GM18861 (cell line): ENCODE measurements at regions not wholly inside any gene's neighbourhood (a gene's known extent, or its start where the extent isn't known, plus 50 kb on each side); places are given as distances from the start of the nearest gene placed in this dataset.

Experiments
- ATAC-seq: cut with Tn5 transposase; IDR thresholded peaks from one replicate; pipeline ENCODE4 v1.9.1; 2021; ENCODE audit not compliant: unreplicated experiment

DNA sequence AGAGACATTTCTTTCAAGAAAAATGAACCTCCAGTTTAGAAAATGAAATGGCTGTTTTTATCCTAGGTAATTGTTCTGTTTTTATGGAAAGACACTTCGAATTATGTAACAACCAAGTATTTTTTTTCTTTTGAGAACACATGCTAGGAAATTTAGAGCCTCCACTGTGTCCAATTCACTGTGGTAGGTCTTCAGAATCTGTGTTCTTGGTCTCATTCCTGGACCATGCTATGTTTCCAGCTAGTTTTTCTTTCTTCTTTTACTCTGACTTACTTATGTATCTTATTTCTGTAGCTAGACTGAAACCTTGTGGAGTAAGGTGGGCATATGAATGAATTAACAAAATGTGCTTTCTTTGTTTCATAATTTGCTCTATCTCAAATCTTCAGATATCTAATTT is 391.7 kb upstream of the KLHL29 start:
- ATAC-seq, result no peak

DNA sequence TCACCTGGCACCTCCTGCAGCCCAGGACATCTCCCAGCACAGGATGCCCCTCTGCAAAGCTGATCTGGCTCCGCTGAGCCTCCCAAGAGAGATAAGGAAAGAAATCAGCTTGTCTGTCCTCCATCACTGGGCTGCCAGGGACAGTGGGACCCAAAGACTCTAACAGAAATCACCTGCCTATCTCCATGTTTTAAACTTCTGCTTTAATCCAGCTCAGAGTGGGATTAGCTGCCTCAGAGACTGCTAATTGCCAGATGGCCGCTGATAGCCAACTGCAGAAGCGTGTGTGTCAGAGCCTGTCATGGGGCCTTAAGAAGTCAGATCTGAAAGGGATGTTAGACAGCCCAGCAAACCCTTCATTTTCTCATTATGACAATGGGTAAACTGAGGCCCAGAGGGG is 389.4 kb upstream of the KLHL29 start:
- ATAC-seq, result no peak

DNA sequence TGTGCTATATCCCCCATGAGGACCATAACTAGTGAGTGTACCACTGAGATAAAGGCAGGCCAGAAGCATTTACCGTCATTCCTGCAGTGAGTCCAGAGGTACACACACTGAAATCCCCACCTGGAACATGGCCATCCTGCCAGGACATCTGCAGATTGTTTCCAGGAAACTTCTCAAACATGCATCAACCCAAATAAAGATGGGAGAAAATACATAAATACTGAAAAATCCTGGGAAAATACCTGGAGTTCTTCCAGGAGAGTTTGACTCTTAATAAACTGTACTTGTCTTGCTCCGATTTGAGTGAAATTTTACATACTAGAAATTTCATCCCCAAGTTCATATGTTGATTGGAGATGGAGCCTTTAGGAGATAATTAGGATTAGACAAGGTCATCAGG is 388.1 kb upstream of the KLHL29 start:
- no peak for ATAC-seq

GRCh38 chr2:22998359-22998758 is 386.6 kb upstream of the KLHL29 start:
- ATAC-seq, result no peak

DNA sequence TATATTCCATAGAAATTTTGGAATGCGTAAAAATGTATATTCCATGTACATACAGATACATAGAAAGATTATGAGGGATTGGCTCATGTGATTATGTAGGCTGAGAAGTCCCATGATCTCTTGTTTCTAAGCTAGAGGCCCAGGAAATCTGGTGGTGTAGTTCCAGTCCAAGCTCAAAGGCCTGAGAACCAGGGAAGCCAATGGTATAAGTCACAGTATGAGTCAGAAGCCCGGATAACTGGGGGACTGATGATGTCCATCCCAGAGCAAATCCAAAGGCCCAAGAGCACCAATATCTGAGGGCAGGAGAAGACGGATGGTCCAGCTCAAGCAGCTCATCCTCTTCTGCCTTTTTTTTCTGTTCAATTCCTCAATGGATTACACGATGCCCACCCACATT is 385.0 kb upstream of the KLHL29 start:
- no peak for ATAC-seq

DNA sequence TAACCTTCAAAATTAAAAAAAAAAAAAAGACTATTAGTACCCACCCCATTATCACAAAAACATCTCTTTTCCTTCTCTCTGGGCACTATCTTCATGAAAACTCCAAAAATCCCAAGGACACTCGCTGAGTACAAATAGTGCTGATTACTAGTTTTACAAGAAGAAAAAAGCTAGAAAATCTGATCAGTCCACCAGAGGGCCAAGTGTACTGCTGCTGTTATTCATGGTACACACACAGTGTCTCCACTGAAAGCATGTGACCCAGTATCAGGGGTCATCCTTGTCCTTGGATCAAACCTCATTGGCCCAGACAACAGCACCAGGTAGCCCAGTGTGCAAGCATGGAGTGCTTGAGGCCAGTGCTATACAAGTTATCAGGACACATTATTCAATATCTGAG is 382.7 kb upstream of the KLHL29 start:
- no peak for ATAC-seq

DNA sequence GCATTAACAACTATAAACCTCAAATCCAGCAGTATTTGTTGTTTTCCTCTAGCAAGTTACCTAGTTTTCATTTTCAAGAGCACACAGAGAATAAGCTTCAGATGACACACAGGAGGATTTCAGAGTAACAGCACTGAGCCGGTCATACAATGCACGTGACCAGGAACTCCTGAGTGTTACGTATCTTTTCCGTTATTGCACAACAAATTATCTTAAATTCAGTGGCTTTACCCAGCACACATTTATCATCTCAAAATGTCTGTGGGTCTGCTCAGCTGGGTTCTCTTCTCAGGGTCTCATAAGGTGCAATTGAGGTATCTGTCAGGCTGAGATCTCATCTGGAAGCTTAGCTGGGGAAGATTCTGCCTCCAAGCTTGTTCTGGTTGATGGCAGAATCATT is 379.5 kb upstream of the KLHL29 start:
- no peak for ATAC-seq

DNA sequence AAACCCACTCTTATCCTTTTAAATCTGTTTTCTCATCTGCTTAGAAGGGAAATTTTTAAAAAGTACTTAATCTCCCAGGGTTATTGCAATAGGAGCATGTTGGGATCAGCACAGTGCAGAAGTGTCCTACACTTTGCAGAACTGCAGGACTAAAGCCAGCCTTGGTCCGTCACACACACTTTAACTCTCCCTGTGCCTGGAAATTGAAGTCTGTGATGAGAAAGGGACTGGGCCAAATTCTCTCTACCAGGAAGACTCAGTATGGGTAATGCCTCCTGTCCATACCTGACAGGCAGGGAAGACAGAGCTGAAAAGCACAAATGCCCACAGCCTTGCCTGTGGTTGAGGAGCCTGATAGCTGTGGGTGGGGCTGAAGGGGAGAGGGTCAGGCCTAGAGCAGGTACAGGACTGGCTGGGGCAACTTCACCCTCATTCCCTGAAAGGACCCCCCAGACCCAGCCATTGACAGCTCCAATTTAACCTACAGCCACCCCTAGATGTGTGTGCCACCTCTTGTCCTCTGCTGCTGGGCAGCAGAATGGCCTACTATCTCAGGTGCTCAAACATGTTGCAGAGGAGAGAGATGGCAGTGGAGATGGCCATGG is 377.2 kb upstream of the KLHL29 start:
- no peak for ATAC-seq

GRCh38 chr2:23008440-23008839 is 376.5 kb upstream of the KLHL29 start:
- ATAC-seq, result no peak

- no peak for ATAC-seq
Measured at GRCh38 chr2:23008951-23009350, 376.0 kb upstream of the KLHL29 start.

DNA sequence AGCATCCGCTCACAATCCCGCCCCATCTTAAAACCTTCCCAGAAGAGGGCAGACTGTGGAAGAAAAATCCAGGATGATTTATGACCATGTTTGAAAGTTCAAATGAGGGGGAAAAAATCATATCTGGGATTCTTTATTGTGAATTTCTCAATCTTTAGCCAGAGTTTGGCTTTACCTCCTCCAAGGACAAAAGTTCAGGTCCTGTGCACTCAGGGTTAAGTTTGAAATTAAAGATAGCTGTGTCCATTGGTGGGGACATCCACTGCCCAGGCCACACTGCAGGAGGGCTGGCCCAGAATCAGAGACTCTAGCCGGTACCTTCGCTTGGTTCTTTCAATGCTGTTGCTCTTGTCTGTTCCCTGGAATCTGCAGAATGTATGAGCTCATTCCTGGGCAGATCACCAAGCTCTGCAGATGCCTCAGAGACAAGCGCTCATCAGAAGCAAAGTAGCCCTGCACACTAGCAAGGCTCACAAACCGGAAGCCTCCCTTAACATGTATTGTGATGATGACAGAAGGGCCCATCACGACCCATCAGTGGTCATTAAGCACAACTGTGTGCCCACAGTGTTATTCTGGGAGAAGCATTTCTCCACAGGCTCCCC is 375.3 kb upstream of the KLHL29 start:
- ATAC-seq, result no peak

GRCh38 chr2:23012499-23012898 is 372.5 kb upstream of the KLHL29 start:
- no peak for ATAC-seq

DNA sequence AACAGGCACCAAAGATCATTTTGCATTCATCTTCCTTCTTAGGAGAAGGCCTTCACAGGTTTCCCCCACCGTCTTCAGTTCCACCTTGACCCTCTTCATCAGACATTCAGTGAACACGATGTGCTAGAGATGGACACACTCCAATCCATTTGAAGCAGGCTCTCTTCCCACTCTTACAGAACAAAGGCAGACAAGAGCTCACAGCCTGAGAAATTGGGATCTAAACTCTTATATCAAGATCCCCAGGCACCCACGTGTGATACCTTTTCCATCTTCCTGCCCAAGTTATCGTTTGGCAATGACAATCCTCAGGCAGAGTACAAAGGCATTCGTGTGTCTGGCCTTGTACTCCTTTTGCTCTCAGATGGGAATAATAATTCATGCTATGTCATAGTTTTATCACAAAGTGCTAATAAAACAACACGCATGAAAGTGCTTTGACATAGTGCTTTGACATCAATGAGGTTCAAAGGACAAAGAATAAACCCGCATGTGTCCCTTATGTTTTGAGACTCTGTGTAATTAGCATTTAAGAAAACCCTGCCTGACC is 369.3 kb upstream of the KLHL29 start:
- ATAC-seq, result no peak

DNA sequence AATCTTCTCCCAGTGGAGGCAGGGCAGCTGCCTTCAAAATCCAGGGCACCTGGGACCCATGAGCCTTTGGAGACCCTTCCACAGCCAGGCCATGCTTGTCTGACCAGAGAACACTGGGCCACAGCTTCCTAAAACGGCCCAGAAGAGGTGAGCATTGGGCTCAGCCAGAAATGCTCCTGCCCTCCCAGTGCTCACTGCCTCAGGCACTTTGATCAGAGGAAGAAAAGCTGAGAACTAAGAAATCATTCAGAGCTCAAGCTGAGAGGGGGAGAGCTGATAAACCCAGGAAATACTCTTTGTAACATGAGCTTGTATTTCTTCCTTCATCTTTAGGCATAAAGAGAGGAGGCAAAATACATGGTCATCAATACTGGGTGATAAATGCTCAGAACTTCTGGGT is 365.5 kb upstream of the KLHL29 start:
- ATAC-seq, result no peak

DNA sequence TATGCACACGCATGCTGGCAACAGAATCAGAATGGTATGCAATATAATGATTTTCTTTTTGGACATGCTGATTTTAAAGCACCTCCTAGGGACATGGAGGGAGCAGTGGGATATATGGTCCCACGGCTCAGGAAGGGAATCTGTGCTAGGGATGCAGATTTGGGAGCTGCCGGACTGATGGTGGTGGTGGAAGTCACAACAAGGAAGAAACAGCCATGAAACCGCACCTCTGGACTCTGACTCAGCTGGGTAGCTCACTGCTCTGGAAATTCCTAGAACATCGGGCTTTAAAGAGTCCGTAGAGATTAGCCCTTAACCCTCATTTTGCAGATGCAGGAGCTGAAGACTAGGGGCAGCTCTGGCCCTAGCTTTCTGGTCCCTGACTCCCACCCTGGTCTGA is 364.3 kb upstream of the KLHL29 start:
- no peak for ATAC-seq

DNA sequence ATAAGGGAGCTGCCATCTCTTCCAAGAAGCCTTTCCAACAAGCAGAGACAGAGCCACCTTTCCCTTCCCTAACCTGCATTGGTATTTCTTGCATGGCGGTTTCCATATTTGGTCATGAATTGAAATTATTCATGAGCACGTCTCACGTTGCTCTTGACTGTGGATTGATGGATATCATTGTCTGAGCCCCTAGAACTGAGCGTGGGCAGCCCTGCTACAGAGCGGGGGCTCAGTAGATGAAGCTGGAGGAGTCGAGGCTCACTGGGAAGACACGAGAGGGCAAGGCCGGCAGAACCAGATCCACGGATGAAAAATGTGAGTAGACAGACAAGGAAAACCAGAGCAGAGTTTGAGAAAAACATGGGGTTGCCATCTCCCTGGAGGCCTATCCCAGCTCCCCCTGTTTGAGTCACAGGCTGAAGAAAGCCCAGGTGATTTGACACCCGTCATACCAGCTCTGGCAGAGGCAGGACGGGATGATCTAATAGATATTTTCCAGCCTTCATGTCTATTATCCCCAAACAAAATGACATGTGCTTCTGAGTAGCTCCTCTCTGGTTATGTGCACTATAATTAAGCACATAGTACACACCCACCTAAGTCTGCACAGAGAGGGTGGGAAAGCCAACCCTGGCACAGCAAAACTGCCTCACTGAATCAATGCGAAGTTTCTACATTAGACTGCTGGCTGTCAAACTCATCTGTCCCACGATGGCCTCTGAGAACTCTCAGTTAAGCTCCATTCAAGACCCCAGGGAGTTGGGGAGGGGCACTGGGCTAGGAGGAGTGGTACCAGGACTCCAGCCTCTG is 363.5 kb upstream of the KLHL29 start:
- ATAC-seq, result no peak

GRCh38 chr2:23023722-23024121 is 361.3 kb upstream of the KLHL29 start:
- no peak for ATAC-seq

DNA sequence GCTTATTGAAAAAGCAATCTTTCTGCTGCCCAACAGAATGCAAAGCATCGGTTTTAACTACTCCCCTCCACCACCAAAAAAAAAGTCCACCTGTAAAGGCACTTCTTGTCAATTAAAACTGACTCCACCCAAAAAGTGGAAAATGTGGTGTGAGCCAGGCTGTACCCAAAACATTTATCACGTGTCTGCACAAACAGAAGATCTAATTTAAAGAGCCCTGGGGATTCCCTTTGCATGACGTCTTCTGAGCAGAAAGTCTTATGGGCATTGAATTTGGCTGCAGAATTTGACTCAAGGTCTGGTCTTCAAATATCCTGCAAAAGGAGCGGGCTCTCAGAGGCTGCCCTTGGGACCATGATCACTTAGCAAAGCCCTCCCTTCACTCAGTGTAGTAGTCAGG is 358.3 kb upstream of the KLHL29 start:
- no peak for ATAC-seq

DNA sequence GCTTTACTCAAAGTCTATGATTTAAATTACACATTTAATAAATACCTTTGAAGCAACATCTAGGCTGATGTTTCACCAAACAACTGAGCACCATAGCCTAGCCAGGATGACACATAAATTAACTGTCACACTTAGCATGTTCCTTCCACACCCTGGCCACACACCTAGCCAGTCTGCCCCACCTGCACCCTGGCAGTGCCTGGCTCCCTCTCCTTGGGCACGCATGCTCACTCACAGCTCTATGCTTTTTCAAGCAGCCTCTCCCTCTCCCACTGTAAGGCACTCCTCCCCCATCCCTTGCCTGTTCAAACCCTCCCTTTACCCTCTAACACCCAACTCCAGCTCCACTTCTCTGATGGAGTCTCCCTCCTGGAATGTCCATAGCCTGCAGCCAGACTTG is 357.6 kb upstream of the KLHL29 start:
- ATAC-seq, result no peak

- ATAC-seq, result no peak
Measured at GRCh38 chr2:23028106-23028505, 356.9 kb upstream of the KLHL29 start.

DNA sequence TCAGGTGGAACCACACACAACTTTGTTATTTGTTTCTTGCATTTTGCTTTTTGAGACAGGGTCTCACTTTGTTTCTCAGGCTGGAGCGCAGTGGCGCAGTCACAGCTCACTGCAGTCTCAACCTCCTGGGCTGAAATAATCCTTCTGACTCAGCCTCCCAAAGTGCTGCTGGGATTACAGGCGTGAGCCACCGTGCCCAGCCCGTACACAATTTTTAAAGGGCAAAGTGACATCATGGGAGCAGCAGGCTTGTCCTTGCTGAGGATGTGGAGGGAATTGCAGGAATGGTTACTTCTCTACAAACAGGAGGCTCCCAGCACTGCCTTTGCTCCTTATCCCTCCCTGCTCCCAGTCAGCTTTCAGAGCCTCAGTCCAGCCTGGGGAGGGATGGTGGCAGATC is 355.9 kb upstream of the KLHL29 start:
- no peak for ATAC-seq

DNA sequence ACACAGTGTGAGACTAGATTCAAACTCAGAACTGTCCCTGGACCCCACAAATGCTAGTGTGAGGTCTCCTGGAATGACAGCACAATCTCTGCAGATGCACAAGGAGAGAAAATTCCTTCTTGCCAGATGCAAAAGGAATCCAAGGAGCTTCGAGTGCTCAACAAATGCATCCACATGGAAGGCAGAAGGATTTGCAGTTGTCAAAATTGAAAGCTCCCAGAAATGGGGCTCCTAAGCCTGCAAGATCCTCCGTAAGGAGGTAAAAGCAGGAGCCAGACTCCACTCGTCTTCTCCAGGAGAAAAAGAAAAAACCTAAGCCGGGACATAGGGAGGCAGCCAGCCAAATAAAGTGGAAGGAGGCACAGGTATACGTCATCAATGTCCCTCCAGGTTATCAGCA is 355.0 kb upstream of the KLHL29 start:
- no peak for ATAC-seq
